WTC11 (cell line): ENCODE measurements at regions not wholly inside any gene's neighbourhood (a gene's known extent, or its start where the extent isn't known, plus 50 kb on each side); places are given as distances from the start of the nearest gene placed in this dataset.

Source experiments
- CREB1 ChIP-seq: sonication (generic); formaldehyde crosslinking; IDR thresholded peaks from 2 replicates; pipeline ENCODE4 v1.8.0; 2023; ENCODE audit warnings: mild to moderate bottlenecking, missing genetic modification reagents
- CTCF ChIP-seq: fragments of 200-600 bp; IDR thresholded peaks from 2 replicates; pipeline ENCODE4 v1.8.0; 2022; ENCODE audit warnings: antibody characterized with exemption

GRCh38 chr3:40841131-40841530, 316.4 kb downstream of the ZNF621 start:
- TF ChIP-seq CREB1 (CRISPR knock-in tag) = no peak
- TF ChIP-seq CTCF = no peak
